ENCODE measurements at regions not wholly inside any gene's neighbourhood (a gene's known extent, or its start where the extent isn't known, plus 50 kb on each side); places are given as distances from the start of the nearest gene placed in this dataset.
"Not testable (repeated sequence)": the region's sequence is repeated elsewhere in the genome, so short reads cannot be mapped to it uniquely, and the experiment has no call there.

GRCh38 chr7:109835577-109835976 is 1255.3 kb upstream of the LRRN3 start:
- no peak for DNase-seq

- DNase-seq: no peak
These were observed 1254.9 kb upstream of the LRRN3 start for GRCh38 chr7:109836016-109836415.

- no peak for DNase-seq
These were observed 1248.5 kb upstream of the LRRN3 start for GRCh38 chr7:109842386-109842785.

- DNase-seq: no peak
These were observed 1246.6 kb upstream of the LRRN3 start for GRCh38 chr7:109844362-109844761.

- DNase-seq: no peak
These were observed 1226.7 kb upstream of the LRRN3 start for GRCh38 chr7:109864230-109864629.

- DNase-seq: no peak
These were observed 1222.6 kb upstream of the LRRN3 start for GRCh38 chr7:109868215-109868860.

GRCh38 chr7:109873296-109873695 is 1217.6 kb upstream of the LRRN3 start:
- no peak for DNase-seq

- no peak for DNase-seq
These were observed 1211.6 kb upstream of the LRRN3 start for GRCh38 chr7:109879287-109879828.

GRCh38 chr7:109890622-109891021 is 1200.3 kb upstream of the LRRN3 start:
- no peak for DNase-seq

GRCh38 chr7:109893231-109893630 is 1197.7 kb upstream of the LRRN3 start:
- DNase-seq: no peak

- DNase-seq: no peak
These were observed 1195.4 kb upstream of the LRRN3 start for GRCh38 chr7:109895536-109895935.

GRCh38 chr7:109901926-109902325 is 1189.0 kb upstream of the LRRN3 start:
- no peak for DNase-seq

GRCh38 chr7:109905368-109906065 is 1185.4 kb upstream of the LRRN3 start:
- DNase-seq: not testable (repeated sequence)

- DNase-seq: no peak
These were observed 1175.3 kb upstream of the LRRN3 start for GRCh38 chr7:109915670-109916069.

GRCh38 chr7:109926738-109927137 is 1164.2 kb upstream of the LRRN3 start:
- DNase-seq: no peak

GRCh38 chr7:109930049-109930448 is 1160.9 kb upstream of the LRRN3 start:
- DNase-seq: no peak

- DNase-seq: no peak
These were observed 1151.7 kb upstream of the LRRN3 start for GRCh38 chr7:109939207-109939606.

GRCh38 chr7:109945820-109946518 is 1145.0 kb upstream of the LRRN3 start:
- DNase-seq: no peak

- DNase-seq: no peak
These were observed 1140.7 kb upstream of the LRRN3 start for GRCh38 chr7:109950256-109950655.

- no peak for DNase-seq
These were observed 1139.9 kb upstream of the LRRN3 start for GRCh38 chr7:109950821-109951564.

GRCh38 chr7:109951565-109951928 is 1139.4 kb upstream of the LRRN3 start:
- no peak for DNase-seq

- DNase-seq: no peak
These were observed 1134.9 kb upstream of the LRRN3 start for GRCh38 chr7:109955986-109956385.

GRCh38 chr7:109956916-109957315 is 1134.0 kb upstream of the LRRN3 start:
- DNase-seq: no peak

Measured in activated effector memory CD4-positive, alpha-beta T cell treated with anti-CD3 and anti-CD28 coated beads, Interleukin-2, amount 50 U/mL, for 16 hours (primary cell).